Osteoblast (primary cell): ENCODE measurements at regions not wholly inside any gene's neighbourhood (a gene's known extent, or its start where the extent isn't known, plus 50 kb on each side); places are given as distances from the start of the nearest gene placed in this dataset.
A peak's percentile ranks its signal among the peaks of the same experiment; 100 is the strongest.

Source experiments
- DNase-seq: peaks from one replicate; pipeline ENCODE4 v3.0.0; 2011; ENCODE audit warnings: low spot score, mixed read lengths; ENCODE audit not compliant: insufficient read length; ENCODE audit errors: missing footprints
- H2AFZ ChIP-seq: 2 replicates; pipeline ENCODE4 v1.6.0; 2011; ENCODE audit warnings: mild to moderate bottlenecking, low read length
- H3K27ac ChIP-seq: 2 replicates; pipeline ENCODE4 v1.5.1; 2011; ENCODE audit warnings: mild to moderate bottlenecking, low read depth, low read length, moderate library complexity
- H3K27me3 ChIP-seq: 2 replicates; pipeline ENCODE4 v1.6.0; 2012; ENCODE audit warnings: mild to moderate bottlenecking, control low read depth, inconsistent platforms, low read length, moderate library complexity; ENCODE audit not compliant: insufficient read depth
- H3K36me3 ChIP-seq: 2 replicates; pipeline ENCODE4 v1.5.1; 2011; ENCODE audit warnings: mild to moderate bottlenecking, low read length, control low read depth, moderate library complexity; ENCODE audit not compliant: insufficient read depth
- H3K4me1 ChIP-seq: 2 replicates; pipeline ENCODE4 v1.5.1; 2011; ENCODE audit warnings: mild to moderate bottlenecking, low read length, control low read depth, moderate library complexity; ENCODE audit not compliant: insufficient read depth
- H3K4me2 ChIP-seq: 2 replicates; pipeline ENCODE4 v1.6.0; 2011; ENCODE audit warnings: mild to moderate bottlenecking, low read length; ENCODE audit not compliant: insufficient read depth
- H3K4me3 ChIP-seq: fragments of 200-600 bp; sonication (generic); 3 replicates; pipeline ENCODE4 v1.5.1; 2012; ENCODE audit warnings: mild to moderate bottlenecking, low read length, inconsistent platforms; ENCODE audit not compliant: insufficient read depth
- H3K79me2 ChIP-seq: 2 replicates; pipeline ENCODE4 v1.6.0; 2012; ENCODE audit warnings: mild to moderate bottlenecking, low read length, control low read depth, inconsistent platforms; ENCODE audit not compliant: insufficient read depth
- H3K9me3 ChIP-seq: 2 replicates; pipeline ENCODE4 v1.5.1; 2011; ENCODE audit warnings: low read depth, low read length, control low read depth
- H4K20me1 ChIP-seq: 2 replicates; pipeline ENCODE4 v1.6.0; 2012; ENCODE audit warnings: mild to moderate bottlenecking, low read length, control low read depth; ENCODE audit not compliant: insufficient read depth
- CTCF ChIP-seq: IDR thresholded peaks from 2 replicates; pipeline ENCODE4 v1.5.1; 2011; ENCODE audit warnings: mild to moderate bottlenecking, low read depth, low read length, moderate library complexity; ENCODE audit errors: extremely low read depth

DNA sequence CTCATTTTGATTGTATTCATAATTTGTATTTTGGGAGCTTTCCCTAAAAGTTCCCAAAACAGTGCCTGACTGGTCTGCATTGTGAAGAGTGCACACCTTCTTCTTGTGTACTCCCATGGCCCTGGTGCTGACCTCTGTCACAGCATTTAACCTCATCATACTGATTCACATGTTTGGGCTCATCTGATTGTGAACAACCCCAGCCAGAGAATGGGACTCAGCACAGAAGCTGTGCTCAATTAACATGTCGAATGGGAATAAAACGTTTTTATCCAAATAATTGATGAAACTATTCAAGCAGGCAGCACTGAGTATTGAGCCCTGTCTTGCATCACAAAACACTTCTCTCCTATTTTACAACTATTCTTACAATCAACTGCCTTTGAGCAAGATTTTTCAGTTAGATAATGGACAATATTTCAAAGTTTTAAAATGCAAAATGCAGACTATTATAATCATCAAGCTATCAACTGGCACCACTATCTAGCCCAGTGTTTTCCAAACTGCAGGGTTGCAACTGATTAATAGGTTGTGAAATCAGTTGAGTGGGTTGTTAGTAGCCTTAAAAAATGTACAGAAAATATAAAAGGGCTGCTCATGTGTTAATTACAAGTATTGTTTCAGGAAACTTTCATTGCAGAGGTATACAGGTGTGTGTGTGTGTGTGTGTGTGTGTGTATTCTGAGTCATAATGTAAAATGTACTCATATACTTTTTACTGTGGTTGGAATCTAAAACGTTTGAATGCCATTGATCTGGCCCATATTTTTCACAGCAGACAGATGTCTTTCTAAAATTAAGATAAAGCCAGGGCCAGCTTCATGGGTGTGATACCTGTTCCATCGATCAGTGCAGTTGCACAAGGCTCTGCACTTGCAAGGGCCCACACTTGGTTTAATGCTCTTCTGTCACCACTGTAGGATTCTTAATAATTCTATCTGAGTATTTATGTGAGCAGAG, 190.5 kb downstream of the PIK3R1 start:
- Histone ChIP-seq H3K36me3 (no peaks in the 10 kb centered on the region), H3K27me3 (no peaks in the 10 kb centered on the region), H3K4me2 (no peak overlapping the region), H3K4me1 (peaks cover 35% of the 10 kb centered on the region), H4K20me1 (no peaks in the 10 kb centered on the region), H2AFZ (peak overlapping the region; percentile 37), H3K4me3 (no peak overlapping the region), H3K27ac (no peak overlapping the region), H3K79me2 (no peaks in the 10 kb centered on the region), H3K9me3 (no peaks in the 10 kb centered on the region)
- DNase-seq: no peak
- TF ChIP-seq CTCF: no peak

DNA sequence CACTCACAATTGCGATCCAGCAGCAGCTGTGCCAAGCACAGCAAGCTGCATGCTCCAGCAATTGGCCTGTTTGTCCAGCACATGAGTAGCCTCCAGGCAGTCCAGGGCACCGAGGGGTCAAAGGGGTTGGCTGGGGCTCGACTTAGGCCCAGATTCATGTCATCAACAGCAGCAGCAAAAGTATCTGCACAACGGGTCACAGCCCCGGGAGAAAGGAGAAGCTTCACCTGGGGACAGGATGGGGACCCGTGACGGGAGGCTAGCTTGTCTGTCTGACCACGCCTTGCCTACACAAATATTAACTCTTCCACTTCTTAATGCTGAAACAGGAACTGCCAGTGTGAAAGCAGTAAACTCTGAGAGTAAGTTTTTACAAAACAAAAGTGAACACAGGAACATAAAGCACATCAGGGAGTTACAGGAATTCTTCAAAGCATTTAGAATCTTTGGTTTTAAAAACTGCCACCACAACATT, 191.2 kb downstream of the PIK3R1 start:
- TF ChIP-seq CTCF: no peak
- peaks cover 35% of the 10 kb centered on the region for H3K4me1 ChIP-seq
- no peak for DNase-seq
- no peak overlapping the region for H3K4me2 ChIP-seq
- no peaks in the 10 kb centered on the region for H3K9me3 ChIP-seq
- no peaks in the 10 kb centered on the region for H3K36me3 ChIP-seq
- H3K27ac ChIP-seq: no peak overlapping the region
- H3K4me3 ChIP-seq: no peak overlapping the region
- no peaks in the 10 kb centered on the region for H3K79me2 ChIP-seq
- H2AFZ ChIP-seq: peak overlapping the region; percentile 37
- H4K20me1 ChIP-seq: no peaks in the 10 kb centered on the region
- no peaks in the 10 kb centered on the region for H3K27me3 ChIP-seq

DNA sequence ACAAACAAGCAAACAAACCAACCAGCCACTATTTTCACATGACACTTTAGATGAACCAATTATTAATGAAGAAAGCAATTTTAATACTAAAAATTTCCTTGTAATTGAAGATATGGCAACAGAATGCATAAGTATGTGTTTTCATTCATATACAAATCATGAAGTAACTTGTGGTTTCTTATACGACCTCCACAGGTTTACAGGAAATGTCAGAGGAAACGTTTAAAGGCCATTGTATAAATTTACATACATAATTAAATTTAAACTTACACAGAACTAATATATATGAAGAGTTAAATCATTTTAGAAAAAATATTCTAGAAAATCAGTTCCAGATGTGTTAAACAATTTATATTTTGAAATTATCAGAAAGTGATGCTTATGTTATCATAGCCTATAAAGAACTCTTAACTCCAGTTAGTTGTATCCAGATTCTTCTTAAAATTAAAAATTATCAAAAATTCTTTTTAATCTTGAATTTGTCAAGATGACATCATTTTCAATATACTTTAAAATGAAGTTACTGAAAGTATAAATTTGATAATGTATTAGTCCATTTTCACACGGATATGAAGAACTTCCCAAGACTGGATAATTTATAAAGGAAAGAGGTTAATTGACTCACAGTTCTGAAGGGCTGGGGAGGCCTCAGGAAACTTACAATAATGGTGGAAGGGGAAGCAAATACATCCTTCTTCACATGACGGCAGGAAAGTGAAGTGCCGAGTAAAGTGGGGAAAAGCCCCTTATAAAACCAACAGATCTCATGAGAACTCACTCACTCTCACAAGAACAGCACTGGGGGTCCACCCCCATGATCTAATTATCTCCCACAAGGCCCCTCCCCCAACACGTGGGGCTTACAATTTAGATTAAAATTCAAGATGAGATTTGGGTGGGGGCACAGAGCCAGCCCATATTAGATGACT, 192.0 kb downstream of the PIK3R1 start:
- H2AFZ ChIP-seq: no peak overlapping the region
- no peaks in the 10 kb centered on the region for H3K27me3 ChIP-seq

More for the DNA sequence above, 192.0 kb downstream of the PIK3R1 start:
- no peak for TF ChIP-seq CTCF
- Histone ChIP-seq H3K36me3 (no peaks in the 10 kb centered on the region), H3K9me3 (no peaks in the 10 kb centered on the region), H3K4me2 (no peak overlapping the region), H3K79me2 (no peaks in the 10 kb centered on the region), H4K20me1 (no peaks in the 10 kb centered on the region), H3K27ac (no peak overlapping the region), H3K4me3 (no peak overlapping the region), H3K4me1 (peaks cover 35% of the 10 kb centered on the region)
- no peak for DNase-seq
